ENCODE measurements at regions not wholly inside any gene's neighbourhood (a gene's known extent, or its start where the extent isn't known, plus 50 kb on each side); places are given as distances from the start of the nearest gene placed in this dataset.

DNA sequence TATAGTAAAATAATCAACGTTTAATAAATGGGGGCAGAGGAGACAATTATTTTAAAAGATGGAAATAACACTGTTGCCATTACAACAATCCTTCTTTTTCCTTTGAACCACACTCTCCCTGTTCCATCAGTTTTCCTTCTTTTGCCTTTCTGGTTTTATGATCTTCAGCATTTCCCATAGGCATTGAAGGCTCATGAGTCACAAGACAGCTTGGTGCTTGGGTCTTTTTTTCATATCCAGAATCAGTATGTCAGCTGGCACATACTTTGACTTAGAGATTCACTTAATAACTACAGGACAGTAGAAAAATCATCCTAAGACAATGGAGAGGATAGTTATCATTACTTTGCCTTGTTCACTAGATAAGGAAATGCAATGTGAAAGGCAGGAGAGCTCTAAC lies 521.6 kb upstream of the TSPY4 start:
- no peak for TF ChIP-seq CTCF (IDR thresholded peaks at IDR 0.05 in 4 of 5, conservative IDR thresholded peaks at IDR 0.05 in 1 of 5)
- no peak for TF ChIP-seq POLR2A (IDR thresholded peaks at IDR 0.05)

All from gastrocnemius medialis (tissue), 4 donors.